CD4-positive, CD25-positive, alpha-beta regulatory T cell (primary cell): ENCODE measurements at regions not wholly inside any gene's neighbourhood (a gene's known extent, or its start where the extent isn't known, plus 50 kb on each side); places are given as distances from the start of the nearest gene placed in this dataset.

Experiments used
- ATAC-seq, 2 donors: fragments of 150-1000 bp; cut with Tn5 transposase; one replicate each; pipeline ENCODE4 v1.10.0; 2021; ENCODE audit warnings: low read depth in 2 of 2, moderate number of reproducible peaks in 2 of 2, moderate library complexity in 1 of 2
- DNase-seq, 3 donors: peaks; one replicate each; pipeline versions ENCODE4 v3.0.0 to v3.0.0-alpha.2; 2012 to 2022; ENCODE audit warnings: mixed read lengths in 1 of 3
- H3K27ac ChIP-seq: one replicate; pipeline ENCODE4 v1.7.0; 2013; ENCODE audit warnings: mild to moderate bottlenecking, low read length; ENCODE audit not compliant: insufficient read depth, poor library complexity, severe bottlenecking
- H3K27me3 ChIP-seq: one replicate; pipeline ENCODE4 v1.7.0; 2013; ENCODE audit warnings: low read length; ENCODE audit not compliant: control insufficient read depth, insufficient read depth
- H3K36me3 ChIP-seq: one replicate; pipeline ENCODE4 v1.7.0; 2013; ENCODE audit warnings: mild to moderate bottlenecking, low read length, moderate library complexity; ENCODE audit not compliant: control insufficient read depth, insufficient read depth
- H3K4me1 ChIP-seq: 2 replicates; pipeline ENCODE4 v1.7.0; 2013; ENCODE audit warnings: mild to moderate bottlenecking, low read length; ENCODE audit not compliant: insufficient read depth, control insufficient read depth, poor library complexity, severe bottlenecking
- H3K4me3 ChIP-seq: one replicate; pipeline ENCODE4 v1.7.0; 2013; ENCODE audit warnings: low read depth, mild to moderate bottlenecking, low read length, moderate library complexity
- H3K9me3 ChIP-seq, 2 experiments: 1 replicate in 1 of 2; 2 replicates in 1 of 2; pipeline ENCODE4 v1.7.0; 2013; ENCODE audit warnings: low read length in 2 of 2, mild to moderate bottlenecking in 1 of 2, moderate library complexity in 1 of 2; ENCODE audit not compliant: control insufficient read depth in 2 of 2
- H3K27ac Mint-ChIP-seq, 3 donors: one replicate each; pipeline ENCODE4 v1.8.0; 2020 to 2022; ENCODE audit warnings: mild to moderate bottlenecking in 3 of 3, mixed read lengths in 3 of 3, moderate library complexity in 2 of 3
- H3K27me3 Mint-ChIP-seq: one replicate; pipeline ENCODE4 v1.8.0; 2022; ENCODE audit warnings: mild to moderate bottlenecking, mixed read lengths
- H3K36me3 Mint-ChIP-seq: one replicate; pipeline ENCODE4 v1.8.0; 2020; ENCODE audit warnings: mixed read lengths
- H3K4me1 Mint-ChIP-seq, 4 donors: one replicate each; pipeline ENCODE4 v1.8.0; 2020 to 2022; ENCODE audit warnings: mixed read lengths in 4 of 4, mild to moderate bottlenecking in 1 of 4
- H3K4me3 Mint-ChIP-seq, 4 donors: one replicate each; pipeline ENCODE4 v1.8.0; 2020 to 2022; ENCODE audit warnings: mild to moderate bottlenecking in 4 of 4, mixed read lengths in 4 of 4, moderate library complexity in 3 of 4
- H3K9me3 Mint-ChIP-seq, 7 donors: one replicate each; pipeline ENCODE4 v1.8.0; 2020 to 2022; ENCODE audit warnings: mixed read lengths in 7 of 7, mild to moderate bottlenecking in 3 of 7, moderate library complexity in 2 of 7

- Histone ChIP-seq H3K27ac (no peak overlapping the region), H3K4me3 (no peak overlapping the region)
These were observed 349.7 kb downstream of the SATB2 start for GRCh38 chr2:199108056-199108455.

GRCh38 chr2:199105826-199106225 lies 351.9 kb downstream of the SATB2 start:
- Mint-ChIP-seq H3K36me3 (no peaks in the 10 kb centered on the region), H3K27me3 (no peaks in the 10 kb centered on the region)

More at GRCh38 chr2:199108056-199108455, 349.7 kb downstream of the SATB2 start:
- ATAC-seq (no peak), DNase-seq (no peak)
- no peaks in the 10 kb centered on the region for H3K9me3 ChIP-seq
- Mint-ChIP-seq H3K27ac (no peak overlapping the region), H3K4me1 (no peaks in the 10 kb centered on the region), H3K27me3 (no peaks in the 10 kb centered on the region), H3K36me3 (no peaks in the 10 kb centered on the region), H3K9me3 (peaks cover 0 to 2% (median 0%) of the 10 kb centered on the region in 7 donors), H3K4me3 (no peak overlapping the region)
- H3K27me3 ChIP-seq: no peaks in the 10 kb centered on the region
- no peaks in the 10 kb centered on the region for H3K36me3 ChIP-seq
- H3K4me1 ChIP-seq: no peaks in the 10 kb centered on the region

GRCh38 chr2:199101487-199101886 lies 356.3 kb downstream of the SATB2 start:
- H3K4me1 Mint-ChIP-seq: no peaks in the 10 kb centered on the region

More at GRCh38 chr2:199105826-199106225, 351.9 kb downstream of the SATB2 start:
- no peaks in the 10 kb centered on the region for H3K4me1 Mint-ChIP-seq
- ATAC-seq: no peak
- no peak overlapping the region for H3K4me3 Mint-ChIP-seq
- no peaks in the 10 kb centered on the region for H3K4me1 ChIP-seq
- no peak overlapping the region for H3K27ac ChIP-seq
- H3K27ac Mint-ChIP-seq: no peak overlapping the region
- H3K36me3 ChIP-seq: no peaks in the 10 kb centered on the region
- H3K9me3 Mint-ChIP-seq: peaks cover 0 to 2% (median 0%) of the 10 kb centered on the region in 7 donors
- H3K4me3 ChIP-seq: no peak overlapping the region
- H3K9me3 ChIP-seq: no peaks in the 10 kb centered on the region
- H3K27me3 ChIP-seq: no peaks in the 10 kb centered on the region
- DNase-seq: no peak

GRCh38 chr2:199100326-199101110 lies 357.2 kb downstream of the SATB2 start:
- no peaks in the 10 kb centered on the region for H3K4me1 ChIP-seq
- no peaks in the 10 kb centered on the region for H3K36me3 ChIP-seq
- Mint-ChIP-seq H3K27ac (no peak overlapping the region), H3K27me3 (no peaks in the 10 kb centered on the region), H3K9me3 (peaks cover 0 to 8% (median 0%) of the 10 kb centered on the region in 7 donors), H3K36me3 (no peaks in the 10 kb centered on the region), H3K4me3 (no peak overlapping the region), H3K4me1 (no peaks in the 10 kb centered on the region)
- no peak overlapping the region for H3K4me3 ChIP-seq
- H3K9me3 ChIP-seq: no peaks in the 10 kb centered on the region
- ATAC-seq (no peak), DNase-seq (no peak)
- H3K27me3 ChIP-seq: no peaks in the 10 kb centered on the region
- no peak overlapping the region for H3K27ac ChIP-seq

More at GRCh38 chr2:199101487-199101886, 356.3 kb downstream of the SATB2 start:
- Mint-ChIP-seq H3K36me3 (no peaks in the 10 kb centered on the region), H3K27ac (no peak overlapping the region), H3K27me3 (no peaks in the 10 kb centered on the region), H3K9me3 (peaks cover 0 to 8% (median 0%) of the 10 kb centered on the region in 7 donors), H3K4me3 (no peak overlapping the region)
- Histone ChIP-seq H3K27ac (no peak overlapping the region), H3K4me1 (no peaks in the 10 kb centered on the region), H3K36me3 (no peaks in the 10 kb centered on the region), H3K9me3 (no peaks in the 10 kb centered on the region), H3K27me3 (no peaks in the 10 kb centered on the region), H3K4me3 (no peak overlapping the region)
- DNase-seq (no peak), ATAC-seq (no peak)

GRCh38 chr2:199092419-199092818 lies 365.3 kb downstream of the SATB2 start:
- Histone ChIP-seq H3K27ac (no peak overlapping the region), H3K36me3 (no peaks in the 10 kb centered on the region), H3K9me3 (no peaks in the 10 kb centered on the region), H3K4me1 (no peaks in the 10 kb centered on the region), H3K27me3 (no peaks in the 10 kb centered on the region), H3K4me3 (no peak overlapping the region)
- no peaks in the 10 kb centered on the region for H3K36me3 Mint-ChIP-seq
- H3K9me3 Mint-ChIP-seq: peaks cover 0 to 3% (median 0%) of the 10 kb centered on the region in 7 donors
- no peak for ATAC-seq
- no peak overlapping the region for H3K4me3 Mint-ChIP-seq
- H3K4me1 Mint-ChIP-seq: no peaks in the 10 kb centered on the region
- no peak for DNase-seq
- no peaks in the 10 kb centered on the region for H3K27me3 Mint-ChIP-seq
- H3K27ac Mint-ChIP-seq: no peak overlapping the region

- H3K4me1 ChIP-seq: no peaks in the 10 kb centered on the region
- DNase-seq (no peak), ATAC-seq (no peak)
- Mint-ChIP-seq H3K9me3 (peaks cover 0 to 2% (median 0%) of the 10 kb centered on the region in 7 donors), H3K4me3 (no peak overlapping the region), H3K27ac (no peak overlapping the region), H3K27me3 (no peaks in the 10 kb centered on the region), H3K4me1 (no peaks in the 10 kb centered on the region), H3K36me3 (no peaks in the 10 kb centered on the region)
- H3K27me3 ChIP-seq: no peaks in the 10 kb centered on the region
- H3K4me3 ChIP-seq: no peak overlapping the region
- no peak overlapping the region for H3K27ac ChIP-seq
- no peaks in the 10 kb centered on the region for H3K36me3 ChIP-seq
- H3K9me3 ChIP-seq: no peaks in the 10 kb centered on the region
These were observed 372.5 kb downstream of the SATB2 start for GRCh38 chr2:199085261-199085660.

GRCh38 chr2:199070322-199070949 lies 387.3 kb downstream of the SATB2 start:
- Mint-ChIP-seq H3K27me3 (no peaks in the 10 kb centered on the region), H3K4me1 (no peaks in the 10 kb centered on the region), H3K27ac (no peak overlapping the region), H3K9me3 (peaks cover 0 to 8% (median 2%) of the 10 kb centered on the region in 7 donors), H3K4me3 (no peak overlapping the region), H3K36me3 (no peaks in the 10 kb centered on the region)
- H3K4me1 ChIP-seq: no peaks in the 10 kb centered on the region
- DNase-seq: no peak
- no peak overlapping the region for H3K4me3 ChIP-seq
- H3K36me3 ChIP-seq: no peaks in the 10 kb centered on the region
- no peaks in the 10 kb centered on the region for H3K9me3 ChIP-seq
- ATAC-seq: no peak
- no peaks in the 10 kb centered on the region for H3K27me3 ChIP-seq
- no peak overlapping the region for H3K27ac ChIP-seq
